Central memory CD8-positive, alpha-beta T cell (primary cell): ENCODE measurements at regions not wholly inside any gene's neighbourhood (a gene's known extent, or its start where the extent isn't known, plus 50 kb on each side); places are given as distances from the start of the nearest gene placed in this dataset.
"Not testable (repeated sequence)": the region's sequence is repeated elsewhere in the genome, so short reads cannot be mapped to it uniquely, and the experiment has no call there.

Source experiments
- ATAC-seq: fragments of 150-1000 bp; cut with Tn5 transposase; replicated peaks from 2 replicates; pipeline ENCODE4 v1.10.0; 2022; ENCODE audit warnings: mild to moderate bottlenecking, moderate FRiP score, moderate number of reproducible peaks; ENCODE audit not compliant: poor library complexity, severe bottlenecking; ENCODE audit errors: extremely low read depth
- DNase-seq, 2 donors: peaks; one replicate each; pipeline ENCODE4 v3.0.0; 2021; ENCODE audit warnings: low spot score in 2 of 2
- H3K27ac Mint-ChIP-seq: one replicate; pipeline ENCODE4 v1.8.0; 2022; ENCODE audit warnings: low read depth, mild to moderate bottlenecking, moderate library complexity, mixed read lengths
- H3K27me3 Mint-ChIP-seq: one replicate; pipeline ENCODE4 v1.8.0; 2022; ENCODE audit warnings: mixed read lengths
- H3K36me3 Mint-ChIP-seq: one replicate; pipeline ENCODE4 v1.8.0; 2022; ENCODE audit warnings: mild to moderate bottlenecking, moderate library complexity, mixed read lengths; ENCODE audit not compliant: insufficient read depth
- H3K4me1 Mint-ChIP-seq: one replicate; pipeline ENCODE4 v1.8.0; 2022; ENCODE audit warnings: mixed read lengths
- H3K4me3 Mint-ChIP-seq: one replicate; pipeline ENCODE4 v1.8.0; 2022; ENCODE audit warnings: mild to moderate bottlenecking, moderate library complexity, mixed read lengths
- H3K9me3 Mint-ChIP-seq: one replicate; pipeline ENCODE4 v1.8.0; 2022; ENCODE audit warnings: mixed read lengths

- Mint-ChIP-seq H3K36me3 (no peaks in the 10 kb centered on the region), H3K4me1 (no peaks in the 10 kb centered on the region), H3K27me3 (no peaks in the 10 kb centered on the region), H3K4me3 (no peak overlapping the region), H3K27ac (no peak overlapping the region), H3K9me3 (peaks cover 11% of the 10 kb centered on the region)
- DNase-seq, result no peak
- ATAC-seq, result no peak
These were observed 813.7 kb upstream of the CNTN5 start for GRCh38 chr11:98207086-98207485.

GRCh38 chr11:98227278-98227677, 793.5 kb upstream of the CNTN5 start:
- DNase-seq (no peak), ATAC-seq (no peak)
- peaks cover 5% of the 10 kb centered on the region for H3K9me3 Mint-ChIP-seq
- no peaks in the 10 kb centered on the region for H3K36me3 Mint-ChIP-seq
- no peaks in the 10 kb centered on the region for H3K4me1 Mint-ChIP-seq
- H3K27ac Mint-ChIP-seq, result no peak overlapping the region
- no peaks in the 10 kb centered on the region for H3K27me3 Mint-ChIP-seq
- H3K4me3 Mint-ChIP-seq, result no peak overlapping the region

GRCh38 chr11:98230678-98231077, 790.1 kb upstream of the CNTN5 start:
- H3K4me3 Mint-ChIP-seq, result no peak overlapping the region
- DNase-seq (no peak), ATAC-seq (no peak)
- no peak overlapping the region for H3K27ac Mint-ChIP-seq
- H3K4me1 Mint-ChIP-seq, result no peaks in the 10 kb centered on the region
- no peaks in the 10 kb centered on the region for H3K36me3 Mint-ChIP-seq
- H3K9me3 Mint-ChIP-seq, result peaks cover 5% of the 10 kb centered on the region
- H3K27me3 Mint-ChIP-seq, result no peaks in the 10 kb centered on the region

- no peaks in the 10 kb centered on the region for H3K36me3 Mint-ChIP-seq
- DNase-seq (no peak), ATAC-seq (no peak)
- H3K4me1 Mint-ChIP-seq, result no peaks in the 10 kb centered on the region
- H3K4me3 Mint-ChIP-seq, result no peak overlapping the region
- peaks cover 5% of the 10 kb centered on the region for H3K9me3 Mint-ChIP-seq
- H3K27me3 Mint-ChIP-seq, result no peaks in the 10 kb centered on the region
- no peak overlapping the region for H3K27ac Mint-ChIP-seq
These were observed 786.1 kb upstream of the CNTN5 start for GRCh38 chr11:98234698-98235097.

- H3K9me3 Mint-ChIP-seq, result peaks cover 19% of the 10 kb centered on the region
- no peaks in the 10 kb centered on the region for H3K36me3 Mint-ChIP-seq
- H3K27ac Mint-ChIP-seq, result no peak overlapping the region
- ATAC-seq (no peak), DNase-seq (no peak)
- H3K4me1 Mint-ChIP-seq, result no peaks in the 10 kb centered on the region
- no peak overlapping the region for H3K4me3 Mint-ChIP-seq
- no peaks in the 10 kb centered on the region for H3K27me3 Mint-ChIP-seq
These were observed 776.9 kb upstream of the CNTN5 start for GRCh38 chr11:98243897-98244296.

- DNase-seq (no peak), ATAC-seq (no peak)
- no peaks in the 10 kb centered on the region for H3K36me3 Mint-ChIP-seq
- no peak overlapping the region for H3K27ac Mint-ChIP-seq
- no peak overlapping the region for H3K4me3 Mint-ChIP-seq
- H3K27me3 Mint-ChIP-seq, result no peaks in the 10 kb centered on the region
- no peaks in the 10 kb centered on the region for H3K4me1 Mint-ChIP-seq
- H3K9me3 Mint-ChIP-seq, result peaks cover 25% of the 10 kb centered on the region
These were observed 759.8 kb upstream of the CNTN5 start for GRCh38 chr11:98260983-98261382.

- no peaks in the 10 kb centered on the region for H3K27me3 Mint-ChIP-seq
- H3K4me3 Mint-ChIP-seq, result no peak overlapping the region
- no peaks in the 10 kb centered on the region for H3K4me1 Mint-ChIP-seq
- H3K9me3 Mint-ChIP-seq, result peaks cover 15% of the 10 kb centered on the region
- ATAC-seq (no peak), DNase-seq (no peak)
- H3K27ac Mint-ChIP-seq, result no peak overlapping the region
- no peaks in the 10 kb centered on the region for H3K36me3 Mint-ChIP-seq
These were observed 743.4 kb upstream of the CNTN5 start for GRCh38 chr11:98277251-98277912.

- H3K4me1 Mint-ChIP-seq, result no peaks in the 10 kb centered on the region
- no peaks in the 10 kb centered on the region for H3K27me3 Mint-ChIP-seq
- H3K4me3 Mint-ChIP-seq, result no peak overlapping the region
- no peaks in the 10 kb centered on the region for H3K36me3 Mint-ChIP-seq
- ATAC-seq (no peak), DNase-seq (no peak)
- no peak overlapping the region for H3K27ac Mint-ChIP-seq
- peaks cover 17% of the 10 kb centered on the region for H3K9me3 Mint-ChIP-seq
These were observed 731.0 kb upstream of the CNTN5 start for GRCh38 chr11:98289617-98290263.

GRCh38 chr11:98296091-98296880, 724.5 kb upstream of the CNTN5 start:
- Mint-ChIP-seq H3K27me3 (no peaks in the 10 kb centered on the region), H3K36me3 (no peaks in the 10 kb centered on the region), H3K27ac (no peak overlapping the region), H3K4me1 (no peaks in the 10 kb centered on the region), H3K9me3 (peaks cover 25% of the 10 kb centered on the region), H3K4me3 (no peak overlapping the region)
- ATAC-seq (no peak), DNase-seq (no peak)

GRCh38 chr11:98300719-98301118, 720.0 kb upstream of the CNTN5 start:
- Mint-ChIP-seq H3K36me3 (no peaks in the 10 kb centered on the region), H3K4me3 (no peak overlapping the region), H3K4me1 (no peaks in the 10 kb centered on the region), H3K27me3 (no peaks in the 10 kb centered on the region), H3K27ac (no peak overlapping the region), H3K9me3 (peaks cover 20% of the 10 kb centered on the region)
- DNase-seq (no peak), ATAC-seq (no peak)

GRCh38 chr11:98307827-98308491, 712.8 kb upstream of the CNTN5 start:
- Mint-ChIP-seq H3K4me3 (no peak overlapping the region), H3K9me3 (peaks cover 12% of the 10 kb centered on the region), H3K4me1 (no peaks in the 10 kb centered on the region), H3K36me3 (no peaks in the 10 kb centered on the region), H3K27ac (no peak overlapping the region), H3K27me3 (no peaks in the 10 kb centered on the region)
- DNase-seq (no peak), ATAC-seq (no peak)

GRCh38 chr11:98330306-98330705, 690.4 kb upstream of the CNTN5 start:
- not testable (repeated sequence) for H3K36me3 Mint-ChIP-seq, H3K4me3 Mint-ChIP-seq, H3K4me1 Mint-ChIP-seq, ATAC-seq, H3K27ac Mint-ChIP-seq, H3K27me3 Mint-ChIP-seq, DNase-seq, H3K9me3 Mint-ChIP-seq
